ENCODE measurements at regions not wholly inside any gene's neighbourhood (a gene's known extent, or its start where the extent isn't known, plus 50 kb on each side); places are given as distances from the start of the nearest gene placed in this dataset.

DNA sequence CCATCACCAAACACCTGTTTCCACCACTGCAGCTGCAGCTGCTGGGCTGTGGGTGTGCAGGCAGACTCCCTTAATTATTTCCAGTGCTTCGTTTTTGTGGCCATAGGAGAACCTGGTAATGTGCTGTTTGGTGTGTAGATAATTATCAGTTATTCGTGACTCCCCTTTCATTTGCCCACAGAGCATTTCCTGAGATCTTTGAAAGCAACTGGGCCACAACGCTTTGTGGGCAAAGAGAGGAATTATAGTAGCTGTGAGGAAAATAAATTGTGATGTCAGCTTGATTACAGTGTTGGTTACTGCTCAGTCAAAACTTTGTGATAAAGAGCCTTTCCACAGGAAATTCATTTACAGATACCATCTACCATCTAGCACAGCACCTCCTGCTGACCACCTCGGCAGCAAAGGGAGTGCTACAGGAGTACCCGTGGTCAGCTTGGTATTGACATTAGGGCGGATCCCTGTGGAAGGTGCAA, 193.3 kb upstream of the SLCO3A1 start:
- Histone ChIP-seq H3K27ac (ENCODE audit: insufficient read depth, low read length) (no peak overlapping the region), H3K79me2 (ENCODE audit: control insufficient read depth, insufficient read depth, low read length) (no peaks in the 10 kb centered on the region), H3K9ac (ENCODE audit: insufficient read depth, low read length) (no peak overlapping the region), H3K4me2 (ENCODE audit: extremely low read depth, insufficient read depth, low read length) (no peak overlapping the region), H2AFZ (ENCODE audit: low read length) (no peak overlapping the region), H3K36me3 (ENCODE audit: control insufficient read depth, insufficient read depth, low read length) (no peaks in the 10 kb centered on the region), H3K4me1 (ENCODE audit: control insufficient read depth, extremely low read depth, insufficient read depth, low read length) (no peaks in the 10 kb centered on the region), H3K9me3 (ENCODE audit: control insufficient read depth, insufficient read depth, low read depth, low read length) (no peaks in the 10 kb centered on the region), H3K4me3 (replicated peaks in 1 of 4; ENCODE audit: control extremely low read depth in 1 of 4, insufficient read depth in 1 of 4, low read depth in 3 of 4, low read length in 4 of 4) (no peak overlapping the region), H4K20me1 (ENCODE audit: control insufficient read depth, extremely low read depth, insufficient read depth, low read length) (no peaks in the 10 kb centered on the region), H3K27me3 (ENCODE audit: control insufficient read depth, insufficient read depth, low read length) (no peaks in the 10 kb centered on the region)
- TF ChIP-seq EZH2 (IDR thresholded peaks at IDR 0.05; ENCODE audit: low read length, missing control alignments) (no peak), CTCF (conservative IDR thresholded peaks at IDR 0.05 in 1 of 2, IDR thresholded peaks at IDR 0.05 in 1 of 2; ENCODE audit: low read depth in 1 of 2, low read length in 2 of 2) (no peak)
- DNase-seq (ENCODE audit: low read depth in 2 of 2): no peak

DNA sequence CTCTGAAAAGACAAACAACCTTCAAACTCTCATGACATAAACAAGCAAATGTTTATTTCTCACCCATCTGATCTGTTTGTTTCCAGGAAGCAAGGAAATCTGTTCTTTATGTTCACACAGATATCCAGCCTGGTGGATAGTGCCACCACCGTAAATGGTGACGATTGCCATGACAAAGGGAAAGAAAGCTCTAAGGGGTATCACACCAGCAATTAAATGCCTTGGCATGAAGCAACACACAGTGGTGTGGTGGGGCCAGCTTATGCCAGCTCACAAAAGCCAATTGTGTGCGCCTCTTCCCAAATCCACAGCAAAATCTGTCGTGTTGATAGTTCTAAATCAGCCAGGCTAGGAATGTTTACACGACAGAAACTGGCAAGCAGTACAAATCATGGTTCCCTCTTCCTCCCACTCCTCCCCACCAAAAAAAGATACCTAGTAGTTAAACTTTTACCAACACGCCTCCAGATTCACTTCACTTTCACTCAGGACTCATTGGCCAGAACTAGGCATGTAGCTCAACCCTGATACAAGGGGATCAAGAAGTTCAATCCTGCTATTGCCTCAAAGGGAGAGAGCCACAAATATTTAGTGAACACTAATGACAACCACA, 189.2 kb upstream of the SLCO3A1 start:
- TF ChIP-seq EZH2 (IDR thresholded peaks at IDR 0.05; ENCODE audit: low read length, missing control alignments): no peak
- no peak for TF ChIP-seq CTCF (conservative IDR thresholded peaks at IDR 0.05 in 1 of 2, IDR thresholded peaks at IDR 0.05 in 1 of 2; ENCODE audit: low read depth in 1 of 2, low read length in 2 of 2)
- Histone ChIP-seq H3K9me3 (ENCODE audit: control insufficient read depth, insufficient read depth, low read depth, low read length) (no peaks in the 10 kb centered on the region), H3K9ac (ENCODE audit: insufficient read depth, low read length) (no peak overlapping the region), H3K4me1 (ENCODE audit: control insufficient read depth, extremely low read depth, insufficient read depth, low read length) (no peaks in the 10 kb centered on the region), H3K4me2 (ENCODE audit: extremely low read depth, insufficient read depth, low read length) (no peak overlapping the region), H3K79me2 (ENCODE audit: control insufficient read depth, insufficient read depth, low read length) (no peaks in the 10 kb centered on the region), H4K20me1 (ENCODE audit: control insufficient read depth, extremely low read depth, insufficient read depth, low read length) (no peaks in the 10 kb centered on the region), H3K36me3 (ENCODE audit: control insufficient read depth, insufficient read depth, low read length) (no peaks in the 10 kb centered on the region), H2AFZ (ENCODE audit: low read length) (no peak overlapping the region), H3K27me3 (ENCODE audit: control insufficient read depth, insufficient read depth, low read length) (no peaks in the 10 kb centered on the region), H3K27ac (ENCODE audit: insufficient read depth, low read length) (no peak overlapping the region), H3K4me3 (replicated peaks in 1 of 4; ENCODE audit: control extremely low read depth in 1 of 4, insufficient read depth in 1 of 4, low read depth in 3 of 4, low read length in 4 of 4) (no peak overlapping the region)
- no peak for DNase-seq (ENCODE audit: low read depth in 2 of 2)

GRCh38 chr15:91665212-91665611, 188.3 kb upstream of the SLCO3A1 start:
- no peaks in the 10 kb centered on the region for H3K36me3 ChIP-seq (ENCODE audit: control insufficient read depth, insufficient read depth, low read length)
- no peaks in the 10 kb centered on the region for H3K27me3 ChIP-seq (ENCODE audit: control insufficient read depth, insufficient read depth, low read length)
- no peak for TF ChIP-seq CTCF (conservative IDR thresholded peaks at IDR 0.05 in 1 of 2, IDR thresholded peaks at IDR 0.05 in 1 of 2; ENCODE audit: low read depth in 1 of 2, low read length in 2 of 2)
- TF ChIP-seq EZH2 (IDR thresholded peaks at IDR 0.05; ENCODE audit: low read length, missing control alignments): no peak
- H4K20me1 ChIP-seq (ENCODE audit: control insufficient read depth, extremely low read depth, insufficient read depth, low read length): no peaks in the 10 kb centered on the region
- no peak overlapping the region for H2AFZ ChIP-seq (ENCODE audit: low read length)
- no peak overlapping the region for H3K9ac ChIP-seq (ENCODE audit: insufficient read depth, low read length)
- H3K4me2 ChIP-seq (ENCODE audit: extremely low read depth, insufficient read depth, low read length): no peak overlapping the region
- H3K79me2 ChIP-seq (ENCODE audit: control insufficient read depth, insufficient read depth, low read length): no peaks in the 10 kb centered on the region
- no peaks in the 10 kb centered on the region for H3K9me3 ChIP-seq (ENCODE audit: control insufficient read depth, insufficient read depth, low read depth, low read length)
- H3K4me3 ChIP-seq (replicated peaks in 1 of 4; ENCODE audit: control extremely low read depth in 1 of 4, insufficient read depth in 1 of 4, low read depth in 3 of 4, low read length in 4 of 4): no peak overlapping the region
- no peak for DNase-seq (ENCODE audit: low read depth in 2 of 2)
- H3K4me1 ChIP-seq (ENCODE audit: control insufficient read depth, extremely low read depth, insufficient read depth, low read length): no peaks in the 10 kb centered on the region
- H3K27ac ChIP-seq (ENCODE audit: insufficient read depth, low read length): no peak overlapping the region
